Duodenal mucosa (tissue), 2 donors: ENCODE measurements at regions not wholly inside any gene's neighbourhood (a gene's known extent, or its start where the extent isn't known, plus 50 kb on each side); places are given as distances from the start of the nearest gene placed in this dataset.

Source experiments
- H3K27ac ChIP-seq: one replicate; pipeline ENCODE4 v1.7.0; 2013; ENCODE audit warnings: low read depth, low read length
- H3K27me3 ChIP-seq, 2 donors: one replicate each; pipeline ENCODE4 v1.7.0; 2013; ENCODE audit warnings: low read length in 2 of 2, control low read depth in 1 of 2; ENCODE audit not compliant: insufficient read depth in 2 of 2, control insufficient read depth in 1 of 2
- H3K36me3 ChIP-seq, 2 donors: one replicate each; pipeline ENCODE4 v1.7.0; 2013; ENCODE audit warnings: low read length in 2 of 2, control low read depth in 1 of 2; ENCODE audit not compliant: insufficient read depth in 2 of 2, control insufficient read depth in 1 of 2
- H3K4me1 ChIP-seq, 2 donors: one replicate each; pipeline ENCODE4 v1.7.0; 2013; ENCODE audit warnings: low read length in 2 of 2, control low read depth in 1 of 2; ENCODE audit not compliant: insufficient read depth in 2 of 2, control insufficient read depth in 1 of 2
- H3K4me3 ChIP-seq, 2 donors: one replicate each; pipeline ENCODE4 v1.7.0; 2013; ENCODE audit warnings: low read length in 2 of 2, low read depth in 1 of 2
- H3K9ac ChIP-seq, 2 donors: one replicate each; pipeline ENCODE4 v1.7.0; 2013; ENCODE audit warnings: low read length in 2 of 2, low read depth in 1 of 2
- H3K9me3 ChIP-seq, 2 donors: one replicate each; pipeline ENCODE4 v1.7.0; 2013; ENCODE audit warnings: low read length in 2 of 2, control low read depth in 1 of 2; ENCODE audit not compliant: control insufficient read depth in 1 of 2

- H3K4me1 ChIP-seq, result no peaks in the 10 kb centered on the region
- no peaks in the 10 kb centered on the region for H3K36me3 ChIP-seq
- no peaks in the 10 kb centered on the region for H3K27me3 ChIP-seq
- H3K4me3 ChIP-seq, result no peak overlapping the region
- H3K27ac ChIP-seq, result no peak overlapping the region
- H3K9ac ChIP-seq, result no peak overlapping the region
- H3K9me3 ChIP-seq, result no peaks in the 10 kb centered on the region
Observed at GRCh38 chr5:29758986-29759421, 1434.5 kb upstream of the CDH6 start.

- H3K36me3 ChIP-seq, result no peaks in the 10 kb centered on the region
- no peaks in the 10 kb centered on the region for H3K27me3 ChIP-seq
- no peak overlapping the region for H3K27ac ChIP-seq
- H3K9ac ChIP-seq, result no peak overlapping the region
- H3K4me3 ChIP-seq, result no peak overlapping the region
- peaks cover 0 to 2% of the 10 kb centered on the region in 2 donors for H3K9me3 ChIP-seq
- H3K4me1 ChIP-seq, result no peaks in the 10 kb centered on the region
Observed at GRCh38 chr5:29750453-29750852, 1443.0 kb upstream of the CDH6 start.

DNA sequence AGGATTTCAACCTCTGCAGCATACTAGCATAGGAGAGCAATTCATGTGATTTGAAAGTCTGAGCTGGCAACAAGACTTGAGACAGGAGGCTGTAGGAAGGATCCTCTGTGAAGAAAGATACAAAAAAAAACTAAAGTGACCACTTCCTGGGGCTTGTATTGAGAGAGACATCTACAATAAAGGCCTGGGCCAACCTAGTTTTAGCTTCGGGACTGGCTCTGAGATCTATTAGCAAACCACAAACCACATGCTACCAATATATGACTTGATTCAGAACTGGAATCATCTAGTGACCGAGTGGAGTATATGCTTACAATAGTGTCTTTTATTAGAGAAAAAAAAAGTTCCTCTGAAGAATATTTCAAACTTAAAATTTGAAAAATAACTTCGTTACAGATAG, 1448.9 kb upstream of the CDH6 start:
- Histone ChIP-seq H3K27ac (no peak overlapping the region), H3K36me3 (no peaks in the 10 kb centered on the region), H3K4me3 (no peak overlapping the region), H3K9ac (no peak overlapping the region), H3K9me3 (peaks cover 4 to 9% of the 10 kb centered on the region in 2 donors), H3K4me1 (no peaks in the 10 kb centered on the region), H3K27me3 (no peaks in the 10 kb centered on the region)

GRCh38 chr5:29720954-29721353, 1472.5 kb upstream of the CDH6 start:
- Histone ChIP-seq H3K4me1 (no peaks in the 10 kb centered on the region), H3K27me3 (no peaks in the 10 kb centered on the region), H3K36me3 (no peaks in the 10 kb centered on the region), H3K9ac (no peak overlapping the region), H3K9me3 (no peaks in the 10 kb centered on the region), H3K27ac (no peak overlapping the region), H3K4me3 (no peak overlapping the region)

- Histone ChIP-seq H3K4me3 (no peak overlapping the region), H3K27me3 (no peaks in the 10 kb centered on the region), H3K4me1 (no peaks in the 10 kb centered on the region), H3K36me3 (no peaks in the 10 kb centered on the region), H3K27ac (no peak overlapping the region), H3K9ac (no peak overlapping the region), H3K9me3 (no peaks in the 10 kb centered on the region)
Observed at GRCh38 chr5:29719171-29719570, 1474.3 kb upstream of the CDH6 start.

DNA sequence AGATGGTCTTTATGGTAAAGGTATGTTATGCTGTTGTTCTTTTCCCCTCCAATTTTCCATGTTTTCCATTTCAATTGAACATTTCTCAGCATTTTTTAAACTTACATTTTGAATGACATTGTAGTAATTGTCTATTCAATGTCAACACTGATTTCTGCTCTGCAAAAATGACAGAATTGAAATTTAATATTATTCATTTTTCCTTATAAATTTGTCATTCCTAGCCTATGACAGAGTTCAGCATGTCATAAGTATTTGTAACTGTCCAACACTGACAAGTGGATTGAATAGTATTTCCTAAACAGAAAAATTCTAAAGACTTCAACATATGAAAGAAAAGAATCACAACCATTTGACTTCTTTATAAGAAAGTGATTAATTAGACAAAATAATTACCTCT, 1478.3 kb upstream of the CDH6 start:
- Histone ChIP-seq H3K9ac (no peak overlapping the region), H3K9me3 (no peaks in the 10 kb centered on the region), H3K36me3 (no peaks in the 10 kb centered on the region), H3K27ac (no peak overlapping the region), H3K4me3 (no peak overlapping the region), H3K27me3 (no peaks in the 10 kb centered on the region), H3K4me1 (no peaks in the 10 kb centered on the region)

GRCh38 chr5:29702875-29703274, 1490.6 kb upstream of the CDH6 start:
- Histone ChIP-seq H3K4me1 (no peaks in the 10 kb centered on the region), H3K9me3 (no peaks in the 10 kb centered on the region), H3K36me3 (no peaks in the 10 kb centered on the region), H3K4me3 (no peak overlapping the region), H3K27ac (no peak overlapping the region), H3K9ac (no peak overlapping the region), H3K27me3 (no peaks in the 10 kb centered on the region)

GRCh38 chr5:29701600-29701999, 1491.9 kb upstream of the CDH6 start:
- Histone ChIP-seq H3K4me3 (no peak overlapping the region), H3K27me3 (no peaks in the 10 kb centered on the region), H3K27ac (no peak overlapping the region), H3K4me1 (no peaks in the 10 kb centered on the region), H3K9me3 (peaks cover 0 to 4% of the 10 kb centered on the region in 2 donors), H3K36me3 (no peaks in the 10 kb centered on the region), H3K9ac (no peak overlapping the region)

DNA sequence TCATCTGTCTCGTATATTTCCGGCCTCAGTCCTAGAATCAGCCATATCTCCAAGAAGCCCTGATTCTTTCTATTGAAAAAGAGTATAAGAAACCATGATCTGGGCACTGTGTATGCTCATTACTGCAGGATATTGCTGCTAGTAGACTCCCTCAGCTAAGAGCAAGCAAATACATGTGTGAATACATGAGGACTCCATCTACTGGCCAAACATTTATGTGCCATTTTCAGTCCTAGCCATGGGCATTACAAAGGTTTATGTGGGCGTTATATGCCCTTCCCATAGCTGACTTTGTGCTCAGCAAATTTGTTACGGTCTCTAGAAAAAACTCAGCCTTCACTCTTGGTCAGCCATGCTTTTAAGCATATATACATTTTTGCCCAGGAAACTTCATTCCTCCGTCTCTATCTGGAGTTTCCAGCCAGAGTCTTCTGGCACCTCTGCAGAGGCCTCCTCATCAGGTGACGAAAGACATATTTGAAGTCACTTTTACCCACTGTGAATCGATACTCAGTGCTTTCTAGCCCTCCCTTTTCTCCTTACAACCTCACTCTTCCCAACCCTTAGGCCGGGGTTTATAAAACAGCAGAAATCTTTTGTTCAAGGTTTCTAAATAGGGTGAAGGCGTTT, 1495.6 kb upstream of the CDH6 start:
- Histone ChIP-seq H3K9me3 (peaks cover 2 to 4% of the 10 kb centered on the region in 2 donors), H3K27ac (no peak overlapping the region), H3K9ac (no peak overlapping the region), H3K36me3 (no peaks in the 10 kb centered on the region), H3K4me3 (no peak overlapping the region), H3K4me1 (no peaks in the 10 kb centered on the region), H3K27me3 (no peaks in the 10 kb centered on the region)

DNA sequence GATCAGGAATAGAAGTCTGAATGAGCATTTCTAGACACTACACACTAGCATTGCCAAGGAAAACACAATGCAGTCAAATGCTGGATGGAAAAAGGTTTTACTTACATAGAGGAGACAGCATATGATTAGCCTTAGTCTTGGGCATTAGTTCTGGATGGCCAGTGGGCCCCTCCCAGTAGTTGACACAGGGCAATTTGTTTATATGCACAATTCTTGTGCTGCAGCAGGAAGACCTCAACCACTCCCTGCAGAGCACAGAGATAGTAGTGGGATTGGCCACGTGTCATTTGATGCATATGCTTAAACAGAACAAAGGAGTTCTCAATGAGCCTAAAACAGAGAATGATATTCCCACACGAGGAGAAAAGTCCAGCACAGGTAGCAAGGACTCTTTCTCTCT, 1496.2 kb upstream of the CDH6 start:
- no peak overlapping the region for H3K4me3 ChIP-seq
- peaks cover 2 to 4% of the 10 kb centered on the region in 2 donors for H3K9me3 ChIP-seq
- no peaks in the 10 kb centered on the region for H3K4me1 ChIP-seq
- H3K27me3 ChIP-seq, result no peaks in the 10 kb centered on the region
- H3K36me3 ChIP-seq, result no peaks in the 10 kb centered on the region
- H3K9ac ChIP-seq, result no peak overlapping the region
- no peak overlapping the region for H3K27ac ChIP-seq

DNA sequence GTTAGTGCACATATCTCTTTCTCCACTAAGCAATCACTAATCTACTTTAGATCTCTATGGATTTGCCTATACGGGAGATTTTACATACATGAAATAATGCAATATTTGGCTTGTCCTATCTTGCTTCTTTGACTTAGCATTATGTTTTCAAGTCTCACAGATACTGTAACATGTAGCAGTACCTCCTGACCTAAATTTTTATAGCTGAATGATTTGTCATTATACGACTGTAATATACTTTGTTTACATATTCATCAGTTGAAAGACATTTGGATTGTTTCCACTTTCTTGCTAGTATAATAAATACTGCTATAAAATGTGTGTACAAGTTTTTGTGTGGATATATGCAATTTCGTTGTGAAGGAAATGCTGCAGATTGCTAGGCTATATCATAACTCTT, 1520.8 kb upstream of the CDH6 start:
- Histone ChIP-seq H3K27me3 (no peaks in the 10 kb centered on the region), H3K9me3 (peaks cover 3 to 4% of the 10 kb centered on the region in 2 donors), H3K4me3 (no peak overlapping the region), H3K27ac (no peak overlapping the region), H3K36me3 (no peaks in the 10 kb centered on the region), H3K4me1 (no peaks in the 10 kb centered on the region), H3K9ac (no peak overlapping the region)
